HL-60 (cell line): ENCODE measurements at regions not wholly inside any gene's neighbourhood (a gene's known extent, or its start where the extent isn't known, plus 50 kb on each side); places are given as distances from the start of the nearest gene placed in this dataset.

ENCODE experiments used
- DNase-seq, 2 experiments: peaks; one replicate each; pipeline ENCODE4 v3.0.0-alpha.2; 2010 to 2020; ENCODE audit warnings: low read depth in 1 of 2, low spot score in 1 of 2
- H3K27ac ChIP-seq: fragments of 250-450 bp; sonication (Bioruptor Pico); replicated peaks from 2 replicates; pipeline ENCODE4 v1.5.1; 2020; ENCODE audit warnings: mild to moderate bottlenecking, moderate library complexity
- H3K27me3 ChIP-seq: fragments of 250-450 bp; sonication (Bioruptor Pico); 2 replicates; pipeline ENCODE4 v1.5.1; 2021; ENCODE audit warnings: mild to moderate bottlenecking, moderate library complexity; ENCODE audit not compliant: insufficient read depth, poor library complexity, severe bottlenecking
- H3K4me3 ChIP-seq: replicated peaks from 2 replicates; pipeline ENCODE4 v1.5.1; 2011; ENCODE audit warnings: mild to moderate bottlenecking, control low read depth, low read length; ENCODE audit not compliant: insufficient read depth
- CTCF ChIP-seq: IDR thresholded peaks from one replicate; pipeline ENCODE4 v1.5.1; 2011; ENCODE audit warnings: low read length, control low read depth, inconsistent platforms; ENCODE audit not compliant: insufficient read depth
- GABPA ChIP-seq: IDR thresholded peaks from 2 replicates; pipeline ENCODE4 v1.6.1; 2012; ENCODE audit warnings: low read depth
- POLR2AphosphoS5 ChIP-seq: IDR thresholded peaks from 2 replicates; pipeline ENCODE4 v1.6.1; 2012; ENCODE audit warnings: low read depth
- REST ChIP-seq: IDR thresholded peaks from 2 replicates; pipeline ENCODE4 v1.6.1; 2012; ENCODE audit warnings: low read depth; ENCODE audit not compliant: insufficient replicate concordance
- SPI1 ChIP-seq: IDR thresholded peaks from 2 replicates; pipeline ENCODE4 v1.6.1; 2012; ENCODE audit warnings: low read depth, mild to moderate bottlenecking, borderline replicate concordance

- TF ChIP-seq GABPA (no peak), POLR2AphosphoS5 (no peak), SPI1 (no peak), REST (no peak), CTCF (no peak)
These were observed 96.6 kb downstream of the UNCX start for GRCh38 chr7:1329261-1329660.

GRCh38 chr7:1329966-1330800, 97.5 kb downstream of the UNCX start:
- TF ChIP-seq POLR2AphosphoS5: no peak
- TF ChIP-seq REST: no peak
- TF ChIP-seq CTCF: no peak
- TF ChIP-seq GABPA: no peak
- no peak for TF ChIP-seq SPI1
- H3K27me3 ChIP-seq: peaks cover 12% of the 10 kb centered on the region
- DNase-seq: no peak
- H3K27ac ChIP-seq: no peak overlapping the region
- no peak overlapping the region for H3K4me3 ChIP-seq

More at GRCh38 chr7:1329261-1329660, 96.6 kb downstream of the UNCX start:
- no peak for DNase-seq
- no peak overlapping the region for H3K4me3 ChIP-seq
- no peak overlapping the region for H3K27ac ChIP-seq
- H3K27me3 ChIP-seq: peaks cover 12% of the 10 kb centered on the region

- Histone ChIP-seq H3K27me3 (peaks cover 12% of the 10 kb centered on the region), H3K27ac (no peak overlapping the region), H3K4me3 (no peak overlapping the region)
- no peak for TF ChIP-seq REST
- no peak for TF ChIP-seq GABPA
- TF ChIP-seq CTCF: no peak
- DNase-seq: no peak
These were observed 98.2 kb downstream of the UNCX start for GRCh38 chr7:1330801-1331425.
